CD4-positive, CD25-positive, alpha-beta regulatory T cell (primary cell): ENCODE measurements at regions not wholly inside any gene's neighbourhood (a gene's known extent, or its start where the extent isn't known, plus 50 kb on each side); places are given as distances from the start of the nearest gene placed in this dataset.

Source experiments
- ATAC-seq, 2 donors: fragments of 150-1000 bp; cut with Tn5 transposase; one replicate each; pipeline ENCODE4 v1.10.0; 2021; ENCODE audit warnings: low read depth in 2 of 2, moderate number of reproducible peaks in 2 of 2, moderate library complexity in 1 of 2
- DNase-seq, 3 donors: peaks; one replicate each; pipeline versions ENCODE4 v3.0.0 to v3.0.0-alpha.2; 2012 to 2022; ENCODE audit warnings: mixed read lengths in 1 of 3
- H3K27ac ChIP-seq: one replicate; pipeline ENCODE4 v1.7.0; 2013; ENCODE audit warnings: mild to moderate bottlenecking, low read length; ENCODE audit not compliant: insufficient read depth, poor library complexity, severe bottlenecking
- H3K27me3 ChIP-seq: one replicate; pipeline ENCODE4 v1.7.0; 2013; ENCODE audit warnings: low read length; ENCODE audit not compliant: control insufficient read depth, insufficient read depth
- H3K36me3 ChIP-seq: one replicate; pipeline ENCODE4 v1.7.0; 2013; ENCODE audit warnings: mild to moderate bottlenecking, low read length, moderate library complexity; ENCODE audit not compliant: control insufficient read depth, insufficient read depth
- H3K4me1 ChIP-seq: 2 replicates; pipeline ENCODE4 v1.7.0; 2013; ENCODE audit warnings: mild to moderate bottlenecking, low read length; ENCODE audit not compliant: insufficient read depth, control insufficient read depth, poor library complexity, severe bottlenecking
- H3K4me3 ChIP-seq: one replicate; pipeline ENCODE4 v1.7.0; 2013; ENCODE audit warnings: low read depth, mild to moderate bottlenecking, low read length, moderate library complexity
- H3K9me3 ChIP-seq, 2 experiments: 1 replicate in 1 of 2; 2 replicates in 1 of 2; pipeline ENCODE4 v1.7.0; 2013; ENCODE audit warnings: low read length in 2 of 2, mild to moderate bottlenecking in 1 of 2, moderate library complexity in 1 of 2; ENCODE audit not compliant: control insufficient read depth in 2 of 2
- H3K27ac Mint-ChIP-seq, 3 donors: one replicate each; pipeline ENCODE4 v1.8.0; 2020 to 2022; ENCODE audit warnings: mild to moderate bottlenecking in 3 of 3, mixed read lengths in 3 of 3, moderate library complexity in 2 of 3
- H3K27me3 Mint-ChIP-seq: one replicate; pipeline ENCODE4 v1.8.0; 2022; ENCODE audit warnings: mild to moderate bottlenecking, mixed read lengths
- H3K36me3 Mint-ChIP-seq: one replicate; pipeline ENCODE4 v1.8.0; 2020; ENCODE audit warnings: mixed read lengths
- H3K4me1 Mint-ChIP-seq, 4 donors: one replicate each; pipeline ENCODE4 v1.8.0; 2020 to 2022; ENCODE audit warnings: mixed read lengths in 4 of 4, mild to moderate bottlenecking in 1 of 4
- H3K4me3 Mint-ChIP-seq, 4 donors: one replicate each; pipeline ENCODE4 v1.8.0; 2020 to 2022; ENCODE audit warnings: mild to moderate bottlenecking in 4 of 4, mixed read lengths in 4 of 4, moderate library complexity in 3 of 4
- H3K9me3 Mint-ChIP-seq, 7 donors: one replicate each; pipeline ENCODE4 v1.8.0; 2020 to 2022; ENCODE audit warnings: mixed read lengths in 7 of 7, mild to moderate bottlenecking in 3 of 7, moderate library complexity in 2 of 7

DNA sequence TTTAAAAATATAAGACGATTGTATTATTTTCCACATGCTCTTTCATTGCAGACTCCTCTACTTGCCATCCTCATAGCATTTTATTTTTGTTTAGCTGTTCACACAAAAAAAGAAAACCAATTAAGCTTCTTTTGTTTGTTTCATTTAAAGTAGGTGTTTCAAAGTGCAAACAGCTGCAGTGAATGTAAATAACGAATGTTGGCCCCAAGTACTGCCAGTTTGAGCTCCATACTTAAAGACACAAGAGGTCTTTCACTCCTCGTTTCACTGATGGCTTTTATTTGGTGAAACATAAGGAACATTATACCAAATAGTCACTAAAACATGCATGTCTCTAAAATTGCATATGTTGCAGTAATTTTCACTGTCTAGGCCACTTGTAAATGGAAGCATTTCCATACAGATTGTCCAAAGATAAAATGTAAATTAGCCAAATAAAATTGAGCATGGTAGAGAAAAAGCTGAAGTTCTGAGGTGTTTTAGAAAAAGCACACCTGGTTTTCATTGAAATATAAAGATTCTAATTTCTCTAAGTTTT lies 253.4 kb downstream of the TMX3 start:
- Mint-ChIP-seq H3K4me3 (no peak overlapping the region), H3K4me1 (no peaks in the 10 kb centered on the region), H3K36me3 (no peaks in the 10 kb centered on the region), H3K9me3 (peaks cover 0 to 4% (median 2%) of the 10 kb centered on the region in 7 donors), H3K27ac (no peak overlapping the region), H3K27me3 (no peaks in the 10 kb centered on the region)
- Histone ChIP-seq H3K4me3 (no peak overlapping the region), H3K27me3 (no peaks in the 10 kb centered on the region), H3K27ac (no peak overlapping the region), H3K4me1 (no peaks in the 10 kb centered on the region), H3K36me3 (no peaks in the 10 kb centered on the region), H3K9me3 (no peaks in the 10 kb centered on the region)
- DNase-seq (no peak), ATAC-seq (no peak)

DNA sequence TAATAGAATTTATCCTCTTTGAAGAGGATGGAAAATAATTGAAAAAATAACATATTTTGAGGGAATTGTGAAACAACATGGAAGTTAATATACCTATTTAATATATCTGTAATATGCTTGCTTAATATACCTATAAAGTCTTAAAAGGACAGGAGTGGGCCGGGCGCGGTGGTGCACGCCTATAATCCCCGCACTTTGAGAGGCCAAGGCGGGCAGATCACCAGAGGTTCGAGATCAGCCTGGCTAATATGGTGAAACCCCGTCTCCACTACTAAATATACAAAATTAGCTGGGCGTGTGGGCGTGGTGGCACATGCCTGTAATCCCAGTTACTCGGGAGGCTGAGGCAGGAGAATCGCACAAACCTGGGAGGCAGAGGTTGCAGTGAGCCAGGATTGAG lies 254.9 kb downstream of the TMX3 start:
- no peaks in the 10 kb centered on the region for H3K36me3 ChIP-seq
- peaks cover 0 to 6% (median 3%) of the 10 kb centered on the region in 7 donors for H3K9me3 Mint-ChIP-seq
- no peak for DNase-seq
- no peaks in the 10 kb centered on the region for H3K27me3 Mint-ChIP-seq
- ATAC-seq: no peak
- no peaks in the 10 kb centered on the region for H3K4me1 Mint-ChIP-seq
- no peaks in the 10 kb centered on the region for H3K9me3 ChIP-seq
- H3K4me1 ChIP-seq: no peaks in the 10 kb centered on the region
- H3K4me3 ChIP-seq: no peak overlapping the region
- no peaks in the 10 kb centered on the region for H3K27me3 ChIP-seq
- H3K27ac ChIP-seq: no peak overlapping the region
- no peak overlapping the region for H3K27ac Mint-ChIP-seq
- H3K36me3 Mint-ChIP-seq: no peaks in the 10 kb centered on the region
- no peak overlapping the region for H3K4me3 Mint-ChIP-seq

DNA sequence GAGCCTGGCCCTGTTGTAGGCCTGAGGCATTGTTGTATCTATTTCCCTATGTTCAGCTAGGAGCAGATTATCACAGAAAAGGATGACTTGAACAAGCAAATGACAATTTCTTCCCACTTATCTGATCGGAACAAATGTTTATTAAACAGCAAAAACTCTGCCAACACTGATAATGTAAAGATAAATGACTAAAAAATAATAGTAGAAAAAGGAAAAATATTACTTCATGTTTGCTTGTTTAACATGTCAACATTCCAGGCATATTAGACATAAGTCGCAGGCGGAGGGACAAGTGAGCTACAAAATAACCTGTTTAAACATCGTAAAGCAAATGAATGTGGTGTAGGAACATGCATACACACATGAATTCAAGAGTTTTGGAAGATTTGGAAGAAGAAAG lies 257.9 kb downstream of the TMX3 start:
- DNase-seq (no peak), ATAC-seq (no peak)
- no peaks in the 10 kb centered on the region for H3K9me3 ChIP-seq
- Mint-ChIP-seq H3K36me3 (no peaks in the 10 kb centered on the region), H3K27me3 (no peaks in the 10 kb centered on the region), H3K27ac (no peak overlapping the region), H3K9me3 (peaks cover 0 to 10% (median 5%) of the 10 kb centered on the region in 7 donors), H3K4me3 (no peak overlapping the region), H3K4me1 (no peaks in the 10 kb centered on the region)
- H3K4me1 ChIP-seq: no peaks in the 10 kb centered on the region
- H3K27ac ChIP-seq: no peak overlapping the region
- H3K27me3 ChIP-seq: no peaks in the 10 kb centered on the region
- H3K36me3 ChIP-seq: no peaks in the 10 kb centered on the region
- no peak overlapping the region for H3K4me3 ChIP-seq

DNA sequence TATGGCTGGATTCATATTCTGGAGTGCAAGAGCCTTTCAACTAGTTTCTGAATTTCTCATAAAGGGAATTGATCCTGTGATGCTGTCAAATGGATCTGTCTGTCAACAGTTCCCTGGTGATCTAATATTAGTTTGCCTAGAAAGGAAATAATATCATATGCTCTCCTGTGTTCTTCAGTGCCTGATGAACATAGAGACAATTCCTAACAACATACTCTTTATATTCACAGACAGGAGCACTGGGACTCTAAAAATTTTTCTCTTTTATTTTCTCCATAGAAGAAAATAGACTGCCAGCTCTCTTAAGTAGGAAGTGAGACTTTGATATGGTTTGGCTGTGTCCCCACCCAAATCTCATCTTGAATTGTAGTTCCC lies 259.7 kb downstream of the TMX3 start:
- Mint-ChIP-seq H3K4me3 (no peak overlapping the region), H3K27me3 (no peaks in the 10 kb centered on the region), H3K4me1 (no peaks in the 10 kb centered on the region), H3K36me3 (no peaks in the 10 kb centered on the region), H3K9me3 (peaks cover under 1 to 14% (median 6%) of the 10 kb centered on the region in 7 donors), H3K27ac (no peak overlapping the region)
- H3K9me3 ChIP-seq: no peaks in the 10 kb centered on the region
- no peak overlapping the region for H3K4me3 ChIP-seq
- H3K36me3 ChIP-seq: no peaks in the 10 kb centered on the region
- no peaks in the 10 kb centered on the region for H3K4me1 ChIP-seq
- ATAC-seq (no peak), DNase-seq (no peak)
- no peaks in the 10 kb centered on the region for H3K27me3 ChIP-seq
- no peak overlapping the region for H3K27ac ChIP-seq

DNA sequence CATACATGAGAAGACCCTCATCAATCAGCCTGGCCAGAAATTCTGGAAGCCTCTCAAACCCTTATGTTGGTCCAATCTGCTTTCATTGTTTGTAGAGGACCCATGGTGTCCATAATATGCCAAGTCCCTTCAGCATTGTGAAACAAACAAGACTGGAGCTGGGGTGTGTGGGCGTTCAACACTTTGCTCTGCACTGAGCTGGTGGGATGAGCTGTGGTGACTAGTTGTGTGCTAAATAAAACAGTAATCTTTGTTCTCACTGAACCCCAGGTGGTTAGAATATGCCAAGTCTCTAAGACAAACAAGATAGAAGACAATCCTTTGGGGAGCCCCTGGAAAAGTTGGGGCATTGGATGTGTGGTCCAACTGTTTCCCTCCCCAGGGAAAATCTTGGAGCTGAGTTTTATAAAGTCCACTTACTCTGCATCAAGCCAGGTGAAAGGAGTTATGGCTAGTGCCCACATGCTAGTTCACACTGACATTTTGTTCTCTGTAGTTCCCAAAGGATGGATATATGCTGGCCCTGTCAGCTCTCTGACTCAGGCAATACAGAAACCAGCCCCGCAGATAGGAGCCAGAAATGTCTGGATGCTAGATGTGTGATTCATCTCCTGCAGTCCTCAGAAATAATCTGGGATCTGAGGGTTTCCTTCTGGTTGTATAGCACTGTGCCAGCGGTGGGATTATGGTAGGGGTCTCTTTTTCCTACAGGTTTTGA lies 260.2 kb downstream of the TMX3 start:
- H3K4me1 Mint-ChIP-seq: no peaks in the 10 kb centered on the region
- H3K36me3 Mint-ChIP-seq: no peaks in the 10 kb centered on the region
- DNase-seq: no peak
- peaks cover 2 to 14% (median 6%) of the 10 kb centered on the region in 7 donors for H3K9me3 Mint-ChIP-seq
- H3K4me3 Mint-ChIP-seq: no peak overlapping the region
- H3K4me3 ChIP-seq: no peak overlapping the region
- ATAC-seq: no peak
- no peak overlapping the region for H3K27ac ChIP-seq
- H3K27me3 ChIP-seq: no peaks in the 10 kb centered on the region
- no peaks in the 10 kb centered on the region for H3K4me1 ChIP-seq
- no peak overlapping the region for H3K27ac Mint-ChIP-seq
- no peaks in the 10 kb centered on the region for H3K36me3 ChIP-seq
- no peaks in the 10 kb centered on the region for H3K27me3 Mint-ChIP-seq
- H3K9me3 ChIP-seq: no peaks in the 10 kb centered on the region

DNA sequence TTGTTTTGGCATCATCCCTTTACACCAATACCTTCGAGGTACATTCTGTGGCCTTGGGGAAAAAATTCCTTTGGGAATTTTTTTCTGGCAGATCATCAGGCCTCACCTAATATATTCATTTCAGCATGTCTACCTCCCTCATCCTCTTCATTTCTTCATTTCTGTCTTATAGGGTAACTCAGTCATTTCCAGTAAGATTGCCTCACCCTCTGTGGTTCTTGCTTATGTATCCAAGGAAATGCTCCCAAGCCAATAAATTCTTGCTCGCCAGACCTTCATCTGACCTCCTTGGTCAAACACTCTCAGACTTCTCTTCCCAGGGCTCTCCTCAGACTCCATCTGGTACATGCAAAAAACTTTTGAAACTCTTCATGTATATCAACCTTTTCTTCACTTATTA lies 265.6 kb downstream of the TMX3 start:
- H3K36me3 ChIP-seq: no peaks in the 10 kb centered on the region
- no peak overlapping the region for H3K27ac ChIP-seq
- no peaks in the 10 kb centered on the region for H3K27me3 Mint-ChIP-seq
- no peak overlapping the region for H3K4me3 Mint-ChIP-seq
- H3K27ac Mint-ChIP-seq: no peak overlapping the region
- peaks cover 0 to 11% (median 6%) of the 10 kb centered on the region in 7 donors for H3K9me3 Mint-ChIP-seq
- H3K4me3 ChIP-seq: no peak overlapping the region
- no peaks in the 10 kb centered on the region for H3K4me1 Mint-ChIP-seq
- no peaks in the 10 kb centered on the region for H3K27me3 ChIP-seq
- H3K9me3 ChIP-seq: no peaks in the 10 kb centered on the region
- H3K36me3 Mint-ChIP-seq: no peaks in the 10 kb centered on the region
- H3K4me1 ChIP-seq: no peaks in the 10 kb centered on the region
- DNase-seq: no peak
- ATAC-seq: no peak

DNA sequence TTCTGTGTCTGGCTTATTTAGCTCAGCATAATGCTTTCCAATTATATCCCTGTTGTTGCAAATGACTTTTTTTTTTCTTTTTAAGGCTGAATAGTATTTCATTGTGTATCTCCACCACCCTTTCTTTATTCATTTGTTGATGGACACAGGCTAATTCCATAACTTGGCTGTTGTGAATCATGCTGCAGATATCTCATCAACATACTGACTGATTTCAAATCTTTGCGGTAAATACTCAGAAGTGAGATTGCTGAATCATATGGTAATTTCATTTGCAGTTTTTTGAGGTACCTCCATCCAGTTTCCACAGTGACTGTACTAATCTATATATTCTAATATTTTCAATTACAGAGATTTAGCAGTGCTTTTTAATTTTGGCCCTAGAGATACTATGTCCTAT lies 266.2 kb downstream of the TMX3 start:
- Mint-ChIP-seq H3K4me3 (no peak overlapping the region), H3K27me3 (no peaks in the 10 kb centered on the region), H3K9me3 (peaks cover 0 to 10% (median 6%) of the 10 kb centered on the region in 7 donors), H3K27ac (no peak overlapping the region), H3K4me1 (no peaks in the 10 kb centered on the region), H3K36me3 (no peaks in the 10 kb centered on the region)
- Histone ChIP-seq H3K36me3 (no peaks in the 10 kb centered on the region), H3K27ac (no peak overlapping the region), H3K4me3 (no peak overlapping the region), H3K9me3 (no peaks in the 10 kb centered on the region), H3K27me3 (no peaks in the 10 kb centered on the region), H3K4me1 (no peaks in the 10 kb centered on the region)
- ATAC-seq (no peak), DNase-seq (no peak)

DNA sequence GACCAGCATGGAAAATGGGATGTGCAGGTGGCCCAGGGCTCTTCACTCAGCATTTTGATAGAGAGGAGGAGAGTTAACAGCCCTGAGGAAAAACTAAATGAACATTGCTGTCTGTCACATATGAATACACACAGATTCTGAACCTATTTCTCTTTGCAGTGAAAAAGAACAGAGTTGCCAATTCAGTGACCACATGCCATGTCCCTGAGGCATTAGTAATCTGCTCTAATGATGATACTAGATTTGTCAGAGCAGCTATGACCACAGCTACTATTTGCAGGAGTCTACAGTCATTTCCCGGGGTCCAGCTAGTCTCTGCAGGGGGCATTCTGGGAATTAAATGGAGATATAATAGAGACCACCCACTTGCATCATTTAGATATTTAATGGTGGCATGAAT lies 267.6 kb downstream of the TMX3 start:
- ATAC-seq (no peak), DNase-seq (no peak)
- Mint-ChIP-seq H3K4me3 (no peak overlapping the region), H3K27ac (no peak overlapping the region), H3K27me3 (no peaks in the 10 kb centered on the region), H3K36me3 (no peaks in the 10 kb centered on the region), H3K9me3 (peaks cover 0 to 10% (median 6%) of the 10 kb centered on the region in 7 donors), H3K4me1 (no peaks in the 10 kb centered on the region)
- Histone ChIP-seq H3K27ac (no peak overlapping the region), H3K4me1 (no peaks in the 10 kb centered on the region), H3K27me3 (no peaks in the 10 kb centered on the region), H3K4me3 (no peak overlapping the region), H3K36me3 (no peaks in the 10 kb centered on the region), H3K9me3 (no peaks in the 10 kb centered on the region)
